ENCODE measurements at regions not wholly inside any gene's neighbourhood (a gene's known extent, or its start where the extent isn't known, plus 50 kb on each side); places are given as distances from the start of the nearest gene placed in this dataset.

GRCh38 chr3:128561504-128561903 lies 68.5 kb upstream of the GATA2 start:
- intact Hi-C loops (cut with DNase I, micrococcal nuclease), result no loop called here
- Histone ChIP-seq H3K4me1 (ENCODE audit: low read depth) (no peaks in the 10 kb centered on the region), H3K9me3 (no peaks in the 10 kb centered on the region), H3K4me3 (no peak overlapping the region), H3K36me3 (ENCODE audit: low read depth) (no peaks in the 10 kb centered on the region)
- TF ChIP-seq, protein P1, sequence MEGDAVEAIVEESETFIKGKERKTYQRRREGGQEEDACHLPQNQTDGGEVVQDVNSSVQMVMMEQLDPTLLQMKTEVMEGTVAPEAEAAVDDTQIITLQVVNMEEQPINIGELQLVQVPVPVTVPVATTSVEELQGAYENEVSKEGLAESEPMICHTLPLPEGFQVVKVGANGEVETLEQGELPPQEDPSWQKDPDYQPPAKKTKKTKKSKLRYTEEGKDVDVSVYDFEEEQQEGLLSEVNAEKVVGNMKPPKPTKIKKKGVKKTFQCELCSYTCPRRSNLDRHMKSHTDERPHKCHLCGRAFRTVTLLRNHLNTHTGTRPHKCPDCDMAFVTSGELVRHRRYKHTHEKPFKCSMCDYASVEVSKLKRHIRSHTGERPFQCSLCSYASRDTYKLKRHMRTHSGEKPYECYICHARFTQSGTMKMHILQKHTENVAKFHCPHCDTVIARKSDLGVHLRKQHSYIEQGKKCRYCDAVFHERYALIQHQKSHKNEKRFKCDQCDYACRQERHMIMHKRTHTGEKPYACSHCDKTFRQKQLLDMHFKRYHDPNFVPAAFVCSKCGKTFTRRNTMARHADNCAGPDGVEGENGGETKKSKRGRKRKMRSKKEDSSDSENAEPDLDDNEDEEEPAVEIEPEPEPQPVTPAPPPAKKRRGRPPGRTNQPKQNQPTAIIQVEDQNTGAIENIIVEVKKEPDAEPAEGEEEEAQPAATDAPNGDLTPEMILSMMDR (IDR thresholded peaks at IDR 0.05), result no peak
- DNase-seq (no peak), ATAC-seq (no peak)

- no peak for ATAC-seq
Measured at GRCh38 chr3:128560768-128561167, 67.8 kb upstream of the GATA2 start.

DNA sequence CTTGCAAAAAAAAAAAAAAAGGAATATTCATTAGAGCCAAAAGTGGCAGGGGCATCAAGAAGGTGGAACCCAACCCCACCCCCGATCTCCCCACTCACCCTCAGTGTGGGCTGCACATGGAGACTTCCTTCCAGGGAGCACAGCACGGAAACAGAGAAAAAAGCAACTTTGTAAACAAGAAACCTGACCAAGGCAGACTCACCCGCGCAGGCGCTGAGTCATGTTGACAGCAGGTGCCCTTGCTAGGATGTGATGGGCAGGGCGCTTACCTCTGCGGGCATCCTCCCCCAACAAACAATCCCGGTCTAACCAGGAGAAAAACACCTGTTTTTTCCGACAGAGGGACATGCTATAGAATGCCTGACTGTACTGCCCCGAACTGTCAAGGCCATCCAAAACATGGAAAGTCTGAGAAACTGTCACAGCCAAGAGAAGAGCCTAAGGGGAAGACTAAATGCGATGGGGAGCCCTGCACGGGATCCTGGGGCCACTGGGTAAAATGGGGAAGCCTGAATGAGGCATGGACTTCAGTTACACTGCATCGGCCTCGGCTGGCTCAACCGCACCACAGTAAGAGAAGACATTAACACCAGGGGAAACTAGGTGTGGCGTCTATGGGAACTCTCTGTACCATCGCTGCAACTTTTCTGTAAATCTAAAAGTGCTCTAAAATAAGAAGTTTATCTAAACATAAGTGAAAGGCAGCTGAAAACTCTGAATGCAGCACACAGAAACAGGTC lies 66.7 kb upstream of the GATA2 start:
- Histone ChIP-seq H3K9me3 (no peaks in the 10 kb centered on the region), H3K4me3 (no peak overlapping the region), H3K4me1 (ENCODE audit: low read depth) (no peaks in the 10 kb centered on the region), H3K36me3 (ENCODE audit: low read depth) (no peaks in the 10 kb centered on the region)
- ATAC-seq, result peak; percentile 34
- TF ChIP-seq, protein P1 (IDR thresholded peaks at IDR 0.05), result no peak
- intact Hi-C loops (cut with DNase I, micrococcal nuclease), result no loop called here
- no peak for DNase-seq

More at GRCh38 chr3:128560768-128561167, 67.8 kb upstream of the GATA2 start:
- no peaks in the 10 kb centered on the region for H3K36me3 ChIP-seq (ENCODE audit: low read depth)
- DNase-seq, result no peak
- TF ChIP-seq, protein P1 (IDR thresholded peaks at IDR 0.05), result no peak
- H3K4me3 ChIP-seq, result no peak overlapping the region
- no peaks in the 10 kb centered on the region for H3K4me1 ChIP-seq (ENCODE audit: low read depth)
- no peaks in the 10 kb centered on the region for H3K9me3 ChIP-seq
- intact Hi-C loops (cut with DNase I, micrococcal nuclease), result no loop called here

DNA sequence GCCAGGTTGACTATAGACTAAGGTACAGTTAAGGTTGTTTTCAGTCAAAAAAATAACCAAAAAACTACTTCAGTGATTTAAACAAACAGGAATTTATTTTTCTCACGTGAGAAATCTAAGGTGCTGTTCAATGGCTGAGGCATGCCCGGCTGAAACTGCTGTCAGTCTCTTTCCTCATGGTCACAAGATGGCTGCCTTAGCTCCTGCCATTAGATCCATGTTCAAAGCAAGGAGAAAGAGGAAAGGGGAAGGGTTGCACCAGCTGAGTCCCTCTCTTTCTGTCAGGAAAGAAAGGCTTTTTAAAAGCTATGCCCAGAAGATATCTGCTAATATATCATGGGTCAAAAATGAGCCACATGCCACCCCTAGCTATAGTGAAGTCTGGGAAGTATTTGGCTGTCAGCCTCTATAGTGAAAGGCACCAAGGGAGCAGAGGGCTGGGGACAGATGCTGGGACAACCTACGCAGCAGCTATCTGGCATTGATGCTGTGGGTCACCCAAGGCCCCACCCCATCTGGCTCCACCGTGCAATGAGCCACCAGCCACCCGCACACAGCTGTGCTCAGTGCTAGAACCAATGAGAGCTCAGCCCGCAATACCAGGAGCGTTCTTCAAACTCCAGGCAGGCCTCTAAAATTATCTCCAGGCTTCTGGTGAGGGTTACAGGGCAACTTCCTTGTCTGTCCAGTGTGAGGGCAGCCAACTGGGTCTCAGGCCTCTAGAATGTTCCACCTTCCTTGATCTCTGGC lies 64.7 kb upstream of the GATA2 start:
- intact Hi-C loops (cut with DNase I, micrococcal nuclease), result no loop called here

GRCh38 chr3:128556907-128557306 lies 63.9 kb upstream of the GATA2 start:
- DNase-seq, result no peak
- intact Hi-C loops (cut with DNase I, micrococcal nuclease), result no loop called here
- no peak for ATAC-seq
- Histone ChIP-seq H3K4me1 (ENCODE audit: low read depth) (no peaks in the 10 kb centered on the region), H3K4me3 (no peak overlapping the region), H3K9me3 (no peaks in the 10 kb centered on the region), H3K36me3 (ENCODE audit: low read depth) (no peaks in the 10 kb centered on the region)
- TF ChIP-seq, protein P1 (IDR thresholded peaks at IDR 0.05), result no peak

More for the DNA sequence above, 64.7 kb upstream of the GATA2 start:
- no peaks in the 10 kb centered on the region for H3K36me3 ChIP-seq (ENCODE audit: low read depth)
- ATAC-seq, result no peak
- H3K9me3 ChIP-seq, result no peaks in the 10 kb centered on the region
- H3K4me1 ChIP-seq (ENCODE audit: low read depth), result no peaks in the 10 kb centered on the region
- DNase-seq, result no peak
- no peak overlapping the region for H3K4me3 ChIP-seq
- TF ChIP-seq, protein P1 (IDR thresholded peaks at IDR 0.05), result no peak

All from mucosa of descending colon (tissue), 3 donors.